ENCODE measurements at regions not wholly inside any gene's neighbourhood (a gene's known extent, or its start where the extent isn't known, plus 50 kb on each side); places are given as distances from the start of the nearest gene placed in this dataset.
A peak's percentile ranks its signal among the peaks of the same experiment; 100 is the strongest.

DNA sequence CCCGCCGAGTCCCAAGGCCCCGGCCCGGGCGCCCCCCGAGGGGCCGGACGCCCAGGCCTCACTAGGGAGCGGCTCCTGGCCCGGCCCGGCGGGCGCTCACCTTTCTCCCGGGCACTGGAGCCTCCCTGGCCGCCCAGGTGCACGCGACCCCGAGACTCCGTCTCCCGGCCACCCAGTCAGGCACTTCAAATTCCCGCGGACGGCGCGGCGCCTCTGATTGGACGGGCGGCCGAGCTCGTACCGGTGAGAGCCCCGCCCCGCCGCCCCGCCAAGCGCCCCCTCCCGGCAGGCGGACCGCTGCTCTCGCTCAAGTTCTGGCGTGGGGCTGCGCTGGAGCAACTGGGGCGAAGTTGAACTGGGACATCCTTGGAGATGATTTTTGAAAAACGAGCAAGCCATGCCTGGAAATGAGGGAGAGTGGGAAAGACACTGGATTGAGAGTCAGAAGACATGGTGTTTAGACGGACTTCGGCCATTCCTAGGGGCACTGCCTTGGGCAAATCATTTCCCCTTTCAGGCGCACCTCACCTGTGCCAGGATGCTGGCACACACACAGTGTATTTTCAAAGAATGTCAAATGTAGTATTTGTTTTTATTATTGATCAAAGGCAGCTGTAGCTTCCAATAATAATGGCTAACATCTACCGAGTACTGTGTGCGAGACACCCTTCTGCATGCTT, 485.3 kb downstream of the UQCRFS1 start:
- no peaks in the 10 kb centered on the region for H3K36me3 ChIP-seq (ENCODE audit: control insufficient read depth, insufficient read depth, low read length)
- peak overlapping the region; percentile 67 for H3K4me3 ChIP-seq (ENCODE audit: extremely low read depth, insufficient read depth, low read length, poor library complexity, severe bottlenecking)
- no peak overlapping the region for H3K27ac ChIP-seq (ENCODE audit: low read depth, low read length, severe bottlenecking)
- no peaks in the 10 kb centered on the region for H3K9me3 ChIP-seq (ENCODE audit: control insufficient read depth, low read length)
- WGBS, 2 experiments (ENCODE audit: insufficient coverage in 2 of 2): 12 to 16% methylated on average over 31 to 33 of the region's 49 CpGs
- H3K4me1 ChIP-seq (ENCODE audit: control insufficient read depth, insufficient read depth, low read length, poor library complexity, severe bottlenecking): no peaks in the 10 kb centered on the region

DNA sequence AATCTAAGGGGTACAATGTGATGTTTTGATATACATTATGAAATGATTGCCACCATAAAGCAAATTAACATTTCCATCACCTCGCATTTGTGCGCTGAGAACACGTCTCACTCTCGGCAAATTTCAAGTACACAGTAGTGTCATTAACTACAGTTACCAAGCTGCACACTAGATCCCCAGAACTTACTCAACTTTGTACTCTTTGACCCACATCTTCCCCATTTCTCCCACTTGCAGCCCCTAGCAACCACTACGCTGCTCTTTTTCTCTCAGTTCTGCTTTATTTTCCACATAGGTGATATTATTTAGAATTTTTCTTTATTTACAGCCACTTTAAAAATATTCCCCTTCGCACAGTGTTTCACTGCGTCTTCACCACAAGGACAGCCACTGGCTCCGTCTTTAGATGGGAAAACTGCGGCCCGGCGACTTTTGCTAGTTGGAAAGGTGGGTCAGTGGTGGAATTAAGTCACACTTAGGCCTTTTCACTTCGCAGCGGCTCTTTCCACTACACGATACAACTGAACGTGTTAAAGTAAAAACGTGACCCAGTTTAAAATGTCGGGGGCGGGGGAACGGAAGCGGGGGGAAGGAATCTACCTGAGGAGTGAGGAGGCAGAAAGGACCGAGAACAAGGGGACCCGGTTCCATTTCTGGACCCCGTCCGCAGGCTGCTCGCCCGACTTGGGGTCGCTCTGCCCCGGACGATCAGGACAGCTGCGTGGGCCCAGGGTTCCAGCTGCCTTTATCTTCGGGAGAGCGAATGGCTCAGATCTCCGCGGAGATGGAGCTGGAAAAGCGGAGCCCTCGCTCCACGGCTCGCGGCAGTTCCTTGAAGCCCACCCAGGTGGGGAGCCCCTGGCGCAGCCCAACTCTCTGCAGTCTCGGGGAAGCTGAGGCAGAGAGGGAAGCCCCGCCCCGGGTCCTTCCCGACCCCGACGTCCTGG, 486.1 kb downstream of the UQCRFS1 start:
- Histone ChIP-seq H3K4me1 (ENCODE audit: control insufficient read depth, insufficient read depth, low read length, poor library complexity, severe bottlenecking) (no peaks in the 10 kb centered on the region), H3K9me3 (ENCODE audit: control insufficient read depth, low read length) (no peaks in the 10 kb centered on the region), H3K4me3 (ENCODE audit: extremely low read depth, insufficient read depth, low read length, poor library complexity, severe bottlenecking) (peak overlapping the region; percentile 67), H3K27ac (ENCODE audit: low read depth, low read length, severe bottlenecking) (no peak overlapping the region), H3K36me3 (ENCODE audit: control insufficient read depth, insufficient read depth, low read length) (no peaks in the 10 kb centered on the region)
- 18 to 23% methylated on average over 30 to 36 of the region's 46 CpGs for WGBS, 2 experiments (ENCODE audit: insufficient coverage in 2 of 2)

DNA sequence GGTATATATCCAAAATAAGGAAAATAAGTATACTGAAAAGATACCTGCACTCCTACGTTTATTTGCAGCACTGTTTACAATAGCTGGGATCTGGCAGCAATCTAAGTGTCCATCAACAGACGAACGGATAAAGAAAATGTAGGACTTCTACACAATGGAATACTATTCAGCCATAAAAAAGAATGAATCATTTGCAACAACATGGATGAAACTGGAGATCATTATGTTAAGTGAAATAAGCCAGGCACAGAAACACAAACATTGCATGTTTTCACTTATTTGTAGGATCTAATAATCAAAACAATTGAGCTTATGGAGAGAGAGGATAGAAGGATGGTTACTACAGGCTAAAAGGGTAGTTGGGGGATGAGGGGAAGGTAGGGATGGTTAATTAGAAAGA, 494.0 kb downstream of the UQCRFS1 start:
- no peak overlapping the region for H3K27ac ChIP-seq (ENCODE audit: low read depth, low read length, severe bottlenecking)
- H3K4me1 ChIP-seq (ENCODE audit: control insufficient read depth, insufficient read depth, low read length, poor library complexity, severe bottlenecking): no peaks in the 10 kb centered on the region
- H3K36me3 ChIP-seq (ENCODE audit: control insufficient read depth, insufficient read depth, low read length): no peaks in the 10 kb centered on the region
- no peaks in the 10 kb centered on the region for H3K9me3 ChIP-seq (ENCODE audit: control insufficient read depth, low read length)
- 80% methylated on average over 1 of the region's 3 CpGs; no CpG with 5 or more reads in 1 of the 2 experiments for WGBS, 2 experiments (ENCODE audit: insufficient coverage in 2 of 2)
- no peak overlapping the region for H3K4me3 ChIP-seq (ENCODE audit: extremely low read depth, insufficient read depth, low read length, poor library complexity, severe bottlenecking)

DNA sequence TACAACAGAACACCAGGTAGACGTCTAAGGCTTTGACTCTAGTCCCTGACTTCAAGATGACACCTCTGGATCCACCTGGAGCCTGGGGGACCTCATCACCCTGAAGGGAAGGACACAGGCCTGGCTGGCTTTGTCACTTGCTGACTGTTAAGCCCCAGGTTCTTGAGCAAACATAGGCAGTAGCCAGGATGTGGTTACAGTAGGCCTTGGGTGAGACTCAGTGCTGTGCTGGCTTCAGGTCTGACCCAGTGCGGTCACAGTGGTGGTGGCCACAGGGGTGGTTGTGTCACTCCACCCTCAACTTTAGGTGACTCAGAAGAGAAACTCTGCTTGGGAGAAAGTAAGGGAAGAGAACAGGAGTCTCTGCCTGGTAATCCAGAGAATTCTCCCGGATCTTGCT, 497.8 kb downstream of the UQCRFS1 start:
- H3K27ac ChIP-seq (ENCODE audit: low read depth, low read length, severe bottlenecking): no peak overlapping the region
- no peak overlapping the region for H3K4me3 ChIP-seq (ENCODE audit: extremely low read depth, insufficient read depth, low read length, poor library complexity, severe bottlenecking)
- no peaks in the 10 kb centered on the region for H3K4me1 ChIP-seq (ENCODE audit: control insufficient read depth, insufficient read depth, low read length, poor library complexity, severe bottlenecking)
- 90 to 100% methylated on average over 1 to 2 of the region's 3 CpGs for WGBS, 2 experiments (ENCODE audit: insufficient coverage in 2 of 2)
- H3K9me3 ChIP-seq (ENCODE audit: control insufficient read depth, low read length): no peaks in the 10 kb centered on the region
- no peaks in the 10 kb centered on the region for H3K36me3 ChIP-seq (ENCODE audit: control insufficient read depth, insufficient read depth, low read length)

DNA sequence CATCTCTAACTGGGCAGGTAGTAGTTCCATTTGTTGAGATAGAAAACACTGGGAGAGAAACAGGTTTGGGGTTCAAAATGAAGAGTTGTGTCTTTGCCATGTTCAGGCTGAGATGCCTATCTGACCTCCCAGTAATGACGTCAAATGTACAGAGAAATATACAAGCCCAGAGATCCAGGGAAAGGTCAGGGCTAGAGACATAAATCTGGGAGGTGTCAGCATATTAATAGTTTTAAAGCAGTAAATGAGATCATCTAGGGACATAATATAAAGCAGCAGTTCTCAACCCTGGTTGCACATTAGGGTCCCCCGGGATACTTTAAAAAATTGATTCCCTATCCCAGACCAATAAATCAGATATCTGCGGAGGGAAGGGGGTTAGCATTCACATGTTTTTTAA, 501.5 kb downstream of the UQCRFS1 start:
- WGBS, 2 experiments (ENCODE audit: insufficient coverage in 2 of 2): 100% methylated on average over 1 of the region's 3 CpGs; no CpG with 5 or more reads in 1 of the 2 experiments
- H3K9me3 ChIP-seq (ENCODE audit: control insufficient read depth, low read length): no peaks in the 10 kb centered on the region
- peaks cover 5% of the 10 kb centered on the region for H3K4me1 ChIP-seq (ENCODE audit: control insufficient read depth, insufficient read depth, low read length, poor library complexity, severe bottlenecking)
- H3K36me3 ChIP-seq (ENCODE audit: control insufficient read depth, insufficient read depth, low read length): no peaks in the 10 kb centered on the region
- no peak overlapping the region for H3K4me3 ChIP-seq (ENCODE audit: extremely low read depth, insufficient read depth, low read length, poor library complexity, severe bottlenecking)
- no peak overlapping the region for H3K27ac ChIP-seq (ENCODE audit: low read depth, low read length, severe bottlenecking)

DNA sequence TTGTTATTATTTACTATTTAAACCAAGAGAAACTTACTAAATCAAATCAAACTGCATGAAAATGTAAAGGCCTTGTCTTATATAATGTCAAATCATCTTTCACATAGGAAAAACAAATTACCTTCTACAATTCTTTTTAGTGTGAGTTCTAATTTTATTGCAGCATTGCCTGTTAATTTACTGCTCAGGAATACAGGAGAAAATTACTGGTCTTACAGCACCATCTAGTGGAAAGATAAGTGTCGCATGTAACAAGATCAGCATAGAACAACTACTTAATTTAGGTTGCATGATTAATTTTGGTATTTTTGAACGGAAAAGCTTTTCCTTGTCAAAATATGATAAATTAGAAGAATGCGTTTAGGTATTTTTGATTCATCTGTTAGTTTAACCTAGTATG, 502.7 kb downstream of the UQCRFS1 start:
- no peaks in the 10 kb centered on the region for H3K36me3 ChIP-seq (ENCODE audit: control insufficient read depth, insufficient read depth, low read length)
- H3K4me3 ChIP-seq (ENCODE audit: extremely low read depth, insufficient read depth, low read length, poor library complexity, severe bottlenecking): no peak overlapping the region
- H3K4me1 ChIP-seq (ENCODE audit: control insufficient read depth, insufficient read depth, low read length, poor library complexity, severe bottlenecking): peaks cover 12% of the 10 kb centered on the region
- no CpG with 5 or more reads among the region's 3 CpGs for WGBS, 2 experiments (ENCODE audit: insufficient coverage in 2 of 2)
- H3K27ac ChIP-seq (ENCODE audit: low read depth, low read length, severe bottlenecking): no peak overlapping the region
- H3K9me3 ChIP-seq (ENCODE audit: control insufficient read depth, low read length): no peaks in the 10 kb centered on the region

DNA sequence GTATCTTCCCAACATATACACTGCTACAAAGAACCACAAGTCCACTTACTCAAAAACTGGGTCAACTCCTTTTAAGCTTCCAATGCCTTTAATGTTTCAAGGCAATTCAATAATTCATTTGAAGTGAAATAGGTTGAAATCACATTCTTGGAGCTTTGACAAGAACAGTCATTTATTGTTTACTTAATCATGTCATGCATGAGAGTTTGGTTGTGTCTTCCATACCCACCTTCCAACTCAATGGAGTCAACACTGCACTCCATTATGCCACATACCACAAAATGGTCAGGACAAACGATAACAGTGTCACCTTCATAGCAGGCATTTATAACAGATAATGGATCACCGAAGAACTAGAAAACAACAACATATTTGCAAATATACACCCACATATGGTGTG, 506.3 kb downstream of the UQCRFS1 start:
- Histone ChIP-seq H3K9me3 (ENCODE audit: control insufficient read depth, low read length) (no peaks in the 10 kb centered on the region), H3K36me3 (ENCODE audit: control insufficient read depth, insufficient read depth, low read length) (no peaks in the 10 kb centered on the region), H3K4me1 (ENCODE audit: control insufficient read depth, insufficient read depth, low read length, poor library complexity, severe bottlenecking) (peaks cover 21% of the 10 kb centered on the region), H3K4me3 (ENCODE audit: extremely low read depth, insufficient read depth, low read length, poor library complexity, severe bottlenecking) (no peak overlapping the region), H3K27ac (ENCODE audit: low read depth, low read length, severe bottlenecking) (no peak overlapping the region)
- WGBS, 2 experiments (ENCODE audit: insufficient coverage in 2 of 2): 95 to 100% methylated on average over 1 to 2 of the region's 2 CpGs

DNA sequence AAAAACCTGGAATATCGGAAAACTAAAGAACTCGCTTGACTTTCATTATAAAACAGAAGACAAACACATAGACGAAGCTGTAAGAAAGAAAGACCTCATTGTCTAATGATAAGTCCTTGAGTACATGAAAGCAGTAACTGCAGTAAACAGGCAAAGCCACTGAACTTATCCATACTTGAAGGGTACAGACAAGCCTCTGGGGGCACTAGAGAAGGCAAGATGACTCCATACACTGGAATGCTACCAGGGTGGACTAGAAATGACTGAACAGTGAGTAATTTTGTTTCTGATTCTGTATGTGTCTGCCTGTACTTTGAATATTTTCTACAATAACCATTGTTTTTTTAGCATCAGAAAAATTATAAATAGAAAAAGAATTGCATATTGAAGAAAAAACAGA, 507.9 kb downstream of the UQCRFS1 start:
- Histone ChIP-seq H3K4me3 (ENCODE audit: extremely low read depth, insufficient read depth, low read length, poor library complexity, severe bottlenecking) (no peak overlapping the region), H3K9me3 (ENCODE audit: control insufficient read depth, low read length) (no peaks in the 10 kb centered on the region), H3K27ac (ENCODE audit: low read depth, low read length, severe bottlenecking) (peak overlapping the region; percentile 66), H3K4me1 (ENCODE audit: control insufficient read depth, insufficient read depth, low read length, poor library complexity, severe bottlenecking) (peaks cover 21% of the 10 kb centered on the region), H3K36me3 (ENCODE audit: control insufficient read depth, insufficient read depth, low read length) (no peaks in the 10 kb centered on the region)
- WGBS, 2 experiments (ENCODE audit: insufficient coverage in 2 of 2): 60% methylated on average over 1 of the region's 3 CpGs; no CpG with 5 or more reads in 1 of the 2 experiments

DNA sequence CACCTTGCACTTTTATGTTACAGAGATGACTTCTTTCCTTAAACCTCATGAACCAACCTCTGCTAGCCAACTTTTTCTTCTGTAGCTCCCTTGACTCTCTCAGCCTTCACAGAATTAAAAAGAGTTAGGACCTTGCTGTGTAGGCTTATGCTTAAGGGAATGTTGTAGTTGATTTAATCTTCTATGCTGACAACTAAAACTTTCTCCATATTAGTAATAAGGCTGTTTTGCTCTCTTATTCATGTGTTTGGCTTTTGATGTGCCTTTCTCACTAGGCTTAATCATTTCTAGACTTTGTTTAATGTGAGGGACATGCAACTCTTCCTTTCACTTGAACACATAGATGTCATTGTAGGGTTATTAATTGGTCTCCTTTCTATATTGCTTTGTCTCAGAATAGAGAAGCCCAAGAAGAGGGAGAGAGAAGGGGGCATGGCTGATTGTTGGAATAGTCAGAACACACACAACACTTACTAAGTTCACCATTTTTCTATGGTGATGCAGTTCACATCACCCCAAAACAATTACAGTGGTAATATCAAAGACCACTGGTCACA, 509.5 kb downstream of the UQCRFS1 start:
- peaks cover 16% of the 10 kb centered on the region for H3K4me1 ChIP-seq (ENCODE audit: control insufficient read depth, insufficient read depth, low read length, poor library complexity, severe bottlenecking)
- no peaks in the 10 kb centered on the region for H3K9me3 ChIP-seq (ENCODE audit: control insufficient read depth, low read length)
- H3K36me3 ChIP-seq (ENCODE audit: control insufficient read depth, insufficient read depth, low read length): no peaks in the 10 kb centered on the region
- H3K4me3 ChIP-seq (ENCODE audit: extremely low read depth, insufficient read depth, low read length, poor library complexity, severe bottlenecking): no peak overlapping the region
- no peak overlapping the region for H3K27ac ChIP-seq (ENCODE audit: low read depth, low read length, severe bottlenecking)

DNA sequence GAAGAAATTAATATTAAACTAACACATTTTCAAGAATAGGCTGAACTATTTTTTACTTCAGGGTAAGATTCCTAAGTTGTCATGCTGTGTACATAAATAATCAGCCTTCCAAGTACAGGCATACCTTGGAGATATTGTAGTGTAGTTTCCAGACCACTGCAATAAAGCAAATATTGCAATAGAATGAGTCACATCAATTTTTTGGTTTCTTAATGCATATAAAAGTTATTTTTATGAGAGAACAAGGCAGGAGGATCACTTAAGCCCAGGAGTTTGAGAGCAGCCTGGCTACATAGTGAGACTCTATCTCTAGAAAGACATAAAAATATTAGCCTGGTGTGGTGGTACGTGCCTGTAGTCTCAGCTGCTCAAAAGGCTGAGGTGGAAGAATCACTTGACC, 511.5 kb downstream of the UQCRFS1 start:
- Histone ChIP-seq H3K9me3 (ENCODE audit: control insufficient read depth, low read length) (no peaks in the 10 kb centered on the region), H3K4me1 (ENCODE audit: control insufficient read depth, insufficient read depth, low read length, poor library complexity, severe bottlenecking) (peaks cover 16% of the 10 kb centered on the region), H3K4me3 (ENCODE audit: extremely low read depth, insufficient read depth, low read length, poor library complexity, severe bottlenecking) (no peak overlapping the region), H3K27ac (ENCODE audit: low read depth, low read length, severe bottlenecking) (no peak overlapping the region), H3K36me3 (ENCODE audit: control insufficient read depth, insufficient read depth, low read length) (no peaks in the 10 kb centered on the region)
- 100% methylated on average over 1 of the region's 1 CpG; no CpG with 5 or more reads in 1 of the 2 experiments for WGBS, 2 experiments (ENCODE audit: insufficient coverage in 2 of 2)

Data from mesodermal cell (in vitro differentiated cells).